ENCODE measurements at regions not wholly inside any gene's neighbourhood (a gene's known extent, or its start where the extent isn't known, plus 50 kb on each side); places are given as distances from the start of the nearest gene placed in this dataset.

DNA sequence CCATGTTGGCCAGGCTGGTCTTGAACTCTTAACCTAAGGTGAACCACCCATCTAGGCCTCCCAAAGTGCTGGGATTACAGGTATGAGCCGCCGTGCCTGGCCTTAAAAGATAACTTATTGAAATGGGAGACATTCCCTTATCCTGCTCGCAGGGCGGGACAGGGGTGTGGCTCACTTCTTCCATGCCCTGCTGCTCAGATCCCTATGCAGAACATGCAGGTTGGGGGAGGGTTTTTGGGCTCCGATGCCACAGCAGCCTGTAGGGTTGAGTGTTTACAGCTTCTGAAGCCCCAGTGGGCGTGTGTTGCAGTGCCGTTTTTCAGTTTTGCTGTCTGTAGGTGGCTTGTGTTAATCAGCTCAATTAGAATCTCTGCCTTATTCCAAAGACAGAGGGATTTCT, 108.0 kb upstream of the BRINP1 start:
- POLR2A ChIA-PET: no interaction called here
- Histone ChIP-seq H3K4me2 (replicated peaks; ENCODE audit: low read depth, low read length, poor library complexity, severe bottlenecking) (no peak overlapping the region), H3K4me3 (ENCODE audit: control extremely low read depth in 1 of 5, extremely low read depth in 1 of 5, insufficient read depth in 1 of 5, low read depth in 2 of 5, low read length in 4 of 5) (no peak overlapping the region), H3K79me2 (ENCODE audit: control insufficient read depth, insufficient read depth, low read length) (no peaks in the 10 kb centered on the region), H3K9me3 (ENCODE audit: control extremely low read depth in 1 of 3, control insufficient read depth in 2 of 3, insufficient read depth in 1 of 3, low read length in 2 of 3) (peaks cover 0 to 6% (median 0%) of the 10 kb centered on the region in 3 donors), H3K9ac (ENCODE audit: low read length) (no peak overlapping the region), H2AFZ (ENCODE audit: insufficient read depth, low read depth, low read length, poor library complexity, severe bottlenecking) (no peak overlapping the region), H3K4me1 (ENCODE audit: control insufficient read depth in 2 of 2, insufficient read depth in 2 of 2, low read length in 2 of 2) (no peaks in the 10 kb centered on the region), H3K36me3 (replicated peaks in 1 of 2; ENCODE audit: control extremely low read depth in 1 of 2, control insufficient read depth in 1 of 2, extremely low read depth in 1 of 2, insufficient read depth in 2 of 2, low read length in 1 of 2) (no peaks in the 10 kb centered on the region), H3K27me3 (replicated peaks in 1 of 4; ENCODE audit: control extremely low read depth in 1 of 4, control insufficient read depth in 3 of 4, insufficient read depth in 4 of 4, low read length in 3 of 4) (no peaks in the 10 kb centered on the region), H4K20me1 (ENCODE audit: control insufficient read depth, insufficient read depth, low read length, poor library complexity, severe bottlenecking) (no peaks in the 10 kb centered on the region), H3K27ac (ENCODE audit: low read length in 2 of 2) (no peak overlapping the region)
- Mint-ChIP-seq H3K27ac (no peak overlapping the region), H3K9me3 (ENCODE audit: insufficient read depth) (no peaks in the 10 kb centered on the region), H3K4me3 (no peak overlapping the region), H3K27me3 (no peaks in the 10 kb centered on the region), H3K4me1 (no peaks in the 10 kb centered on the region)
- intact Hi-C loops (cut with micrococcal nuclease): no loop called here
- 89% methylated on average over 7 of the region's 7 CpGs for WGBS (ENCODE audit: insufficient coverage)
- TF ChIP-seq EZH2 (IDR thresholded peaks at IDR 0.05; ENCODE audit: borderline replicate concordance, insufficient read depth, low read depth, low read length, poor library complexity, severe bottlenecking): no peak
- TF ChIP-seq, protein P1, sequence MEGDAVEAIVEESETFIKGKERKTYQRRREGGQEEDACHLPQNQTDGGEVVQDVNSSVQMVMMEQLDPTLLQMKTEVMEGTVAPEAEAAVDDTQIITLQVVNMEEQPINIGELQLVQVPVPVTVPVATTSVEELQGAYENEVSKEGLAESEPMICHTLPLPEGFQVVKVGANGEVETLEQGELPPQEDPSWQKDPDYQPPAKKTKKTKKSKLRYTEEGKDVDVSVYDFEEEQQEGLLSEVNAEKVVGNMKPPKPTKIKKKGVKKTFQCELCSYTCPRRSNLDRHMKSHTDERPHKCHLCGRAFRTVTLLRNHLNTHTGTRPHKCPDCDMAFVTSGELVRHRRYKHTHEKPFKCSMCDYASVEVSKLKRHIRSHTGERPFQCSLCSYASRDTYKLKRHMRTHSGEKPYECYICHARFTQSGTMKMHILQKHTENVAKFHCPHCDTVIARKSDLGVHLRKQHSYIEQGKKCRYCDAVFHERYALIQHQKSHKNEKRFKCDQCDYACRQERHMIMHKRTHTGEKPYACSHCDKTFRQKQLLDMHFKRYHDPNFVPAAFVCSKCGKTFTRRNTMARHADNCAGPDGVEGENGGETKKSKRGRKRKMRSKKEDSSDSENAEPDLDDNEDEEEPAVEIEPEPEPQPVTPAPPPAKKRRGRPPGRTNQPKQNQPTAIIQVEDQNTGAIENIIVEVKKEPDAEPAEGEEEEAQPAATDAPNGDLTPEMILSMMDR (IDR thresholded peaks at IDR 0.05): no peak
- DNase-seq (no peak), ATAC-seq (ENCODE audit: low read depth) (no peak)
- CTCF ChIA-PET: no interaction called here

DNA sequence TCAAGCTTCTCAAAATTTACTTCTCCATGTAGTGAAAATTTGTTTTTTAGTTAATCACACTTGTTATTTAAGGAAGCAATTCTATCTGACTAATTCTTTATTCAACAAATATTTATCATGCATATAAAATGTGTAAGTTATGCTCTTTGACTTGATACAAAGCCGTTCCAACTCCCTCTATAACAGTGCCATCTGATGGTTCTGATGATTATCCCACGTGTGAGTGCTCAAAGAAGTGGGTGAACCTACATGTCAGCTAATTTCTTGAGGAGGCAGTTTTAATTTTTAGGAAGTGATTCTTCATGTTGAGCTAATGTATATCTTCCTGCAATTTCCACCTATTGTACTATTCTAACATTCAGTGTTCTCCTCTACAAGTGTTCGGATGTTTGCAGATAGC, 88.8 kb upstream of the BRINP1 start:
- Histone ChIP-seq H3K4me3 (ENCODE audit: control extremely low read depth in 1 of 5, extremely low read depth in 1 of 5, insufficient read depth in 1 of 5, low read depth in 2 of 5, low read length in 4 of 5) (no peak overlapping the region), H3K36me3 (replicated peaks in 1 of 2; ENCODE audit: control extremely low read depth in 1 of 2, control insufficient read depth in 1 of 2, extremely low read depth in 1 of 2, insufficient read depth in 2 of 2, low read length in 1 of 2) (no peaks in the 10 kb centered on the region), H3K27ac (ENCODE audit: low read length in 2 of 2) (no peak overlapping the region), H3K4me1 (ENCODE audit: control insufficient read depth in 2 of 2, insufficient read depth in 2 of 2, low read length in 2 of 2) (no peaks in the 10 kb centered on the region), H3K9ac (ENCODE audit: low read length) (no peak overlapping the region), H3K4me2 (replicated peaks; ENCODE audit: low read depth, low read length, poor library complexity, severe bottlenecking) (no peak overlapping the region), H3K9me3 (ENCODE audit: control extremely low read depth in 1 of 3, control insufficient read depth in 2 of 3, insufficient read depth in 1 of 3, low read length in 2 of 3) (no peaks in the 10 kb centered on the region), H2AFZ (ENCODE audit: insufficient read depth, low read depth, low read length, poor library complexity, severe bottlenecking) (no peak overlapping the region), H3K27me3 (replicated peaks in 1 of 4; ENCODE audit: control extremely low read depth in 1 of 4, control insufficient read depth in 3 of 4, insufficient read depth in 4 of 4, low read length in 3 of 4) (no peaks in the 10 kb centered on the region), H3K79me2 (ENCODE audit: control insufficient read depth, insufficient read depth, low read length) (no peaks in the 10 kb centered on the region), H4K20me1 (ENCODE audit: control insufficient read depth, insufficient read depth, low read length, poor library complexity, severe bottlenecking) (no peaks in the 10 kb centered on the region)
- H3K4me3 Mint-ChIP-seq: no peak overlapping the region
- CTCF ChIA-PET: no interaction called here
- POLR2A ChIA-PET: no interaction called here
- DNase-seq: no peak
- H3K27me3 Mint-ChIP-seq: no peaks in the 10 kb centered on the region
- no peaks in the 10 kb centered on the region for H3K4me1 Mint-ChIP-seq
- no peak for ATAC-seq (ENCODE audit: low read depth)
- H3K9me3 Mint-ChIP-seq (ENCODE audit: insufficient read depth): peaks cover 2% of the 10 kb centered on the region
- intact Hi-C loops (cut with micrococcal nuclease): no loop called here
- WGBS (ENCODE audit: insufficient coverage): no CpG with 5 or more reads among the region's 3 CpGs
- no peak overlapping the region for H3K27ac Mint-ChIP-seq
- TF ChIP-seq EZH2 (IDR thresholded peaks at IDR 0.05; ENCODE audit: borderline replicate concordance, insufficient read depth, low read depth, low read length, poor library complexity, severe bottlenecking): no peak
- TF ChIP-seq, protein P1 (IDR thresholded peaks at IDR 0.05): no peak
